ENCODE measurements at regions not wholly inside any gene's neighbourhood (a gene's known extent, or its start where the extent isn't known, plus 50 kb on each side); places are given as distances from the start of the nearest gene placed in this dataset.

DNA sequence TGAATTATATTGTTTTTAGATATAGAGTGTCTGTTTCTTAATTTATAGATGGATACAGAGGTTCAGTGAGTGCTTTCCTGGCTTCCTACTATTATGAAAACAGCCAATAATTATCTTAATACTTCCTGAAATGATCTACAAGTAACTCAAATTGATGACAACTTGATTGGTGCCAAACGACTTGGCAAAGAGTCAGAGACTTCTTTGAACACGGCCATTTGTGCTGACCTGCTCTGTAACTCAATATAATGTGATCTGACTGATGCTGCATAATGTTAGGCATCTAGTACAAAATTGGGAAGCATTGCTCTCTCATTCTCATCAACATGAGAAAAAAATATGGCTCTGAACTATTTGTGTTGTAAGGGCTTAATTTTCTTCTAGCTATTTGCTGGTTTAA, 193.9 kb downstream of the DIPK2A start:
- TF ChIP-seq CTCF (IDR thresholded peaks at IDR 0.05; ENCODE audit: insufficient read depth, low read depth, low read length), result no peak
- no peak for TF ChIP-seq EZH2 (IDR thresholded peaks at IDR 0.05; ENCODE audit: insufficient read depth, low read length)

Data from astrocyte (in vitro differentiated cells and primary cell).